ENCODE measurements at regions not wholly inside any gene's neighbourhood (a gene's known extent, or its start where the extent isn't known, plus 50 kb on each side); places are given as distances from the start of the nearest gene placed in this dataset.
"Not testable (repeated sequence)": the region's sequence is repeated elsewhere in the genome, so short reads cannot be mapped to it uniquely, and the experiment has no call there.

DNA sequence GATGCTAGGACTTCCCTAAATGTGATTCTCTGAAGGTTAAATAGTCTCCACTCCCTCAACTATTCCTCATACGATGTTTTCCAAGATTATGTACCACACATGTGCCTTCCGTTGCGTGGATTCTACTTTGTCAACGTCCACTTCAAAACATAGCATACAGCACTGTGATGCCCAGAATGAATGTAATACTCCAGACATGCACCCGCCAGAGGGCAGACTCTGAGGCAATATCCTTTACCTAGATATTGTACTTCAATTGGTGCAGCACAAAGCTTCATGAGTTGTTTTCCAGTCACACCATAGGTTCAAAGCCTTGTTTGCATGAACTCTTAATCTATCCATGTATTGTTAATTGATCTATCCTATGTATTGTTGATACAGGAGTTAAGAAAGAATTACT lies 201.0 kb upstream of the NABP1 start:
- DNase-seq = no peak

DNA sequence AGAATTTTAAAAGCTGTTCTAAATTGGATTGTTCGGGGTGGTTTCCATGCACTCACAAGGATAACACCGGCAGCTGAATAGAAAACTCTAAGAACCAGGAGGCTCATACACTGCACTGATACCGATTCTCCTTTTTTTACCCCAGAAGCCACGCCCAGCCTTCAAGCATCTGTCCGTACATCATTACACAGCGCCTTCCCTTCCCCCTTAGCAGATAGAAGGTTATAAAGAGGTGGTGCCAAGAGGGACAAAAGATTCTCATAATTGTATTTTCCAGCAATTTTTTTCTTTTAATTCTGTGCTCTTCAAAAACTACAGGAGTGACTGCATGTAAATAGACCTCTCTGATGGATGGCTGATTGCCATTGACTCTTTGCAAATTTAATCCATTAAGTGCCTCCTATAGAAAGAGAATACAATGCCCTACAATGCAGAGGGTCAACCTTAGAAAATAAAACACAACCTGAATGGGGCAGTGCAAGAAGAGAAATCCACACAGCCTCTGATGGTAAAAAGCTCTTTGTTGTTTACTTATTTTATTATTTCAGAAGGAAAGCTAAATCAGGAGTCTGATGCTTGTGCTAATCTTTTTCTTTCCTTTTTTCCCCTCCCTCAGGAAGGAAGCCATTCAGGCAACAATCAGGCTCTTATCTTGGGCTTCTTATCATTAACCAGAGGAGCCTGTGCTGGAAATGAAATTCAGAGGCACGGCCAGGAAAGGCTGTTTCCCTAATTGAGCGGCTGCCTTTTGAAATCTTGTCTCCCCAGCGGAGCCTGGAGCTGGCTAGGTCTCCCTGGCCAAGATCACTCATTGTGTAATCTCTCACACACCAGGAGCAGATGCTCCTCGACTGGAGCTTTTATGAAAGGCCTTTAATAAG lies 198.9 kb upstream of the NABP1 start:
- DNase-seq = peak; percentile 72

DNA sequence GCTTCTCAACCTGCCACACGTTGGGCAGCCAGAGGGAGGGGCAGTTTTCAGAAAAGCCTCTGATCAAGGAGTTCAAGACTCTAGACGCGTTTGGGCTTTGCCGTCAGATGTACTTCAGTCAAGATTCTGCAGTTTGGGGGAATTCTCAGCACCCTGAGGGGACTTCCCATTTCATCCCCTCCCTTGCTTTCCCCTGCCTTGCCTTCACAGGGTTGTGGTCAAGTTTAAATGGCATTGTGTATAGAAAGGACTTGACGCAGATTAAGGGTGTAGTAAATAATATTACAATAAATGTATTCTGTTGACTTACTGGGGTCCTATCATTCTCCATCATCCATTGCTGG lies 198.3 kb upstream of the NABP1 start:
- no peak for DNase-seq

DNA sequence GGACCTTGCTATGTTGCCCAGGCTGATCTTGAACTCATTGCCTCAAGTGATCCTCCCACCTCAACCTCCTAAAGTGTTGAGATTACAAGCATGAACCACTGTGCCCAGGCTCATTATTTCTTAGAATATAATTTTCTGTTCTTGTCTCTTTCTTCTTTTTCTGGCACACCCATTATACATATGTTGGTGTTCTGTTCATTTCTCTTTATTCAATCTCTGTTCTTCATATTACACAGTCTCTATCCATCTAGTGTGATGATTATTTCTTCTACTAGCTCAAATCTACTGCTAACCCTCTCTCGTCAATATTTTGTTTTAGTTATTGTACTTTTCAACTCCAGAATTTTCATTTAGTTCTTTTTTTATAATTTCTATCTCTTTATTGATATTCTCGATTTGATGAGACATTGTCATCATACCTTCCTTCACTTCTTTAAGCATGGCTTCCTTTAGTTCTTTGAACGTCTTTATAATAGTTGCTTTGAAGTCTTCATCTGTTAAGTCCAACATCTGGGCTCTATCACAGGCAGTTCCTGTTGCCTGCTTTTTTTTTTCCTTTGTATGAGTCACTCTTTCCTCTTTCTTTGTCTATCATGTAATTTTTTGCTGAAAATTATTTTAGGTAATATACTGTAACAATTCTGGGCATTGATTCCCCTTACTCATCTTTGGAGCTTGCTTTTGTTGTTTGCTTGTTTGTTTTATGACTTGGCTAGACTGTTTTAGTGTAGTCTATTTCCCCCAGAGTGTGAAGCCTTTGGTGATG lies 196.4 kb upstream of the NABP1 start:
- no peak for DNase-seq

DNA sequence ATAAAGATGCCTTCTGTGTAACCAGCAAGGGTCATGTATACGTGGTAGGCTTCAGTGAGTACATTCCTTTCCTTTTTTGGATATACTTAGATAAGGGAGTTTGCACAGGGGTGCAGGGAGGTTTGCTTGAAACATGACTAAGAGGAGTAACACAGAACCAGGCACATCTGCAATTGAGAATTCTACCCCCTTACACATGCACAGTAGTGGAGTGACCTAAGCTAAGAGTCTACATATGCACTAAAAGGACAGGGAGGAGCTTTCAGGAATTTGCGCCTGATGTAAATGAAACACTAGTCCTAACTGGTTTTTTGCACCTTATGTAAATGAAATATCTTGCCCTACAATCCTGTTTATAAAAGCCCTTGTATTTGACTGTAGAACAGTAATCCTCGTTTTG lies 194.8 kb upstream of the NABP1 start:
- DNase-seq = no peak

DNA sequence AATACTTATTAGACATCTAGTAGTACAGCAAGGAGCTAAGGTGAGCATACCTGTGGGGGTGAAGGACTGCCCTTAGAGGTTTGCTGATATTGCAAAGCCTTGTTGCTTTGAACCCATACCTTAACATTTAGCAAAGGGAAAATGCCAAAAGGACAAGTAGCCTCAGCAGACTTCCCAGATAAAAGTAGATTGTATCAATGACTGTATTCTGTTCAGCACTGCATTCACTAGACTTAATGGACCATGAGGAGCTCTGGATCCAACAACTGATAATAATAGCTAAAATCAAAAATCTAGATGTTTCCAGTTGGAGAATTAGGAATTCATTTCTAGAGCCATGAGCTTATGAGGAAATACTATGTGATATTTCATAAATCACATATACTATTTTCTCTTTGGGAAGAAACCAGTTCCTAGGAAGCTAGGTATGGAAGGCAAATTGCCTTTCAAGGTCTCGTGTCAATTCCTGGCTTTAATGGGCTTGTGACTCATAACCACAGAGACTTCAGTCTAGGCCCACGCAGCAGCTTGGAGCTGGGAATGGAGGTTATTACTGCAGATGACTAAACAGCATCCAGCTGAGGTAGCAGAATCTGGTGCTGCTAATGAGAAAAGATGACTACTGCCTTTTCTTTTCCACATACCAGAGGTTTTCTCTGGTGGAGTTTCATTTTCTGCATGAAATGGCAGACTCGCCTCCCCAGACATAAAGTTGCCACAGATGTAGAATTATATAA lies 191.2 kb upstream of the NABP1 start:
- no peak for DNase-seq

DNA sequence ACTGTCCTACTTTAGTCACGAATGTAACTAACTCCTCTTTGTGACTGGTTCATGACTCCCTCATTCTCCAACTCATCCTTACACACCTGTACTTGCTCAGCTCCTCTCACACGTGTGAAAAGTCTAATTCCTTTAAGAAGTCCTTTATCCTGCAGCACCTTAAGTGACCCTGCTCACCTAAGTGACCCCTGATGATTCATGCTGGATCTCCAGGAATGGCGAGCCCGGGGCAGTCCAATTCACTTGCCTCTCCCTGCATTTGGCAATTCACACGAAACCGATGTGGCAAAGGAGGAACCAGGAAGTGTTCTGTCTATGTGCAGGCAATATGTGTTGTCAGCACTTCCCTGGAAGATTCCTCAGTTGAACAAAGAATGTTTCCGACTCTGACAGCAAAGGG lies 189.8 kb upstream of the NABP1 start:
- no peak for DNase-seq

DNA sequence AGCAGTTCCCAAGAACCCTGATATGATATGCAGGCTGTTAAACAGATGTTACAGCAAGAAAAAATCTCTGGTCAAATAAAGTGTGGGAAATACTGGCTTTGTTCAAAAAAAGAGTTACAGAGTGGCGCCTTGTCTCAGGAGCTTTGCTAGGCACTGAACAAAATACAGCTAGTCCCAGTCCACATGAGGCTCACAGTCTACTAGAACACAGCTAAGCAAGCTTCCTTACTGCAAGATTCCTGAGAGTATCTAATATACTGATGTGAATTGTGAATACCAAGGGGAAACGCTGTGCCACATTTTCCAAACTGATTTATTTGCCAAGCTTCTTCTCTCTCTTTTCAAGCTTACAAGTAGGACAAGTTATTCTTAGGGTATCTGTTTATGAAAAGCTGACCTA lies 188.8 kb upstream of the NABP1 start:
- no peak for DNase-seq

DNA sequence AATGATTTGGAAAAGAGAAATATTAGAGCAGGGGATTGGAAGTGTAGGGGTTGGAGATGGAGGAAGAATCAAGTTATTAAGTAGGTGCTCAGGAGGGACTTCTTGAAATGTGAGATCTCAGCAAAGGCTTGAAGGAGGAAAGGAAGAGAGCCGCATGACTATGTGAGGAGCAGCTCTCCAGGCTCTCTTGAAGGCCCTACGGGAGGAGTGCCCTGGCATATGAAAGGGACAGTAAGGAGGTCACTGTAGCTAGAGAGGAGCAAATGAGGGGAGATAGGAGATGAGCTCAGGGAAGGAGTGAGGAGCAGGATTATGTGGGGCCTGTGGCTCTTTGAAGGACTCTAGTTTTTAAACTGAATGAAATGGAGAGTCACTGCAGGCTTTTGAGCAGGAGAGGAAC lies 181.1 kb upstream of the NABP1 start:
- DNase-seq = no peak

DNA sequence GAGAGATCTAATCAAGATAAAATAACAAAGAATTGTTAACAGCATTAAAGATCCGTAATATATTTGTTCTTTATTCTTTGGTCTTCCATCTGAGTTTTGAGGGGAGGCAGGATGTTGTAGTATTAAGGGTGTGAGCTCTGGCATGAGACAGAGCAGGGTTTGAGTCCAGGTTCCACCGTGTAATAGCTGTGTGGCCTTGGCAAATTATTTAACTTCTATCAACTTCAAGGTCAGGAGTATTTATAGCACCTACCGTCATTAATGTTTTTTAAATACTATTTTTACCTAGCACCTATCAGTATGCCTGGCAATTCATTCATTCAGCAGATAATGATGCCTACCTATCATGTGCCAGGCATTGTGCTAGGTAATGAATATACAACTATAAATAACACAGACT lies 180.1 kb upstream of the NABP1 start:
- DNase-seq = no peak

DNA sequence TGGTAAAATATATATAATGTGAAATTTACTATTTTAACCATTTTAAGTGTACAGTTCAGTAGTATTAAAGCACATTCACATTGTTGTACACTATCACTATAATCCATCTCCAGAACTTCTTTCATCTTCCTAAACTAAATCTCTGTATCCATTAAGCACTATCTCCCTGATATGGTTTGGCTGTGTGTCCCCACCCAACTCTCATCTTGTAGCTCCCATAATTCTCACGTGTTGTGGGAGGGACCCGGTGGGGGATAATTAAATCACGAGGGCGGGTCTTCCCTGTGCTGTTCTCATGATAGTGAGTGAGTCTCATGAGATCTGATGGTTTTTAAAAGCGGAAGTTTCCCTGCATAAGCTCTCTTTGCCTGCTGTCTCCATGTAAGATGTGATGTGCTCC lies 178.9 kb upstream of the NABP1 start:
- DNase-seq = no peak

DNA sequence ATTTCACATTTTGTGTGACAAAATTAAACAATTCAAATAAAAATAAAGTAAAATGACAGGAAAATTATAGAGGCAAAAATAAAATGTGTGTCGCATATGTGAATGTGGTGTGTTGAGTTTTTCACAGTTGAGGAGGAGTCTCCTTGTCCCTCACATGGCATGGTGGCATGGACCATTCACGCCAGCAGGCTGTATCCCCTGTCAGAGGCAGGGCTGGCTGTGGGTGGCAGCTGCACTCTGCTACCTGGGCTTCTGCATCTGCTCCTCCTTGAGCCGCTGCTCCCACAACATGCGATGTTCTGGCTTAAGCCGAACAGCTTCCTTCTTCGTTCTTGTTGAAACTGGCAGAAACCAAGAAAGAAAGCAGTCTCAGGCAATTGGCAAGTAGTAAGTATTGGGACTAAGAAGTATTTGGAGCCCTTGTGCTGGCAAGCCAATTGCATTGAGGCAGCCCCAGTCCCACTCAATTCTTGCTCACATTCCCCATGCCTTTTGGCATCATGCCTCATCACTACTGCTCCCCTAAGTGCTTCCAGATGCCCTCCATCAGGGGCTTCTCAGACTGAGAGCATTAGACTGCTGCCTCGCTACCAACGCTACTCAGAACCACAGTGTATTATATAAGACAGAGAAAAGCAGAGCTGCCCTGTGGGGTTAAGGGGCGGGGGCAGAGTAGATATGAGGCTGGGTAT lies 177.9 kb upstream of the NABP1 start:
- no peak for DNase-seq

DNA sequence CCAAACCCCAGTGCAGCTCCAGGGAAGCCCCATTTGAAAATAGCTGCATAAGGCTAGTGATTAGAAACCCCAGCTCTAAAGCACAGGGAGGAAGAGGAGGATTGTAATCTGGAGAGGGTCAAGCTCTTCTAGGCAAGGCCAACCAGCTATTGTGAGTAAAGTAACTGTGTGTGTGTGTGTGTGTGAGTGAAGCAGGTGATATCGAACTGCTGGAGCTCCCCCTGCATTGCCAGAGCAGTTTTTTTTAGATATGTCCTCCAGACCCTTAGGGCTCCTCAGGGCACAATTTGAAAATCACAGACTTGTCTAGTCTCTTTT lies 177.4 kb upstream of the NABP1 start:
- no peak for DNase-seq

DNA sequence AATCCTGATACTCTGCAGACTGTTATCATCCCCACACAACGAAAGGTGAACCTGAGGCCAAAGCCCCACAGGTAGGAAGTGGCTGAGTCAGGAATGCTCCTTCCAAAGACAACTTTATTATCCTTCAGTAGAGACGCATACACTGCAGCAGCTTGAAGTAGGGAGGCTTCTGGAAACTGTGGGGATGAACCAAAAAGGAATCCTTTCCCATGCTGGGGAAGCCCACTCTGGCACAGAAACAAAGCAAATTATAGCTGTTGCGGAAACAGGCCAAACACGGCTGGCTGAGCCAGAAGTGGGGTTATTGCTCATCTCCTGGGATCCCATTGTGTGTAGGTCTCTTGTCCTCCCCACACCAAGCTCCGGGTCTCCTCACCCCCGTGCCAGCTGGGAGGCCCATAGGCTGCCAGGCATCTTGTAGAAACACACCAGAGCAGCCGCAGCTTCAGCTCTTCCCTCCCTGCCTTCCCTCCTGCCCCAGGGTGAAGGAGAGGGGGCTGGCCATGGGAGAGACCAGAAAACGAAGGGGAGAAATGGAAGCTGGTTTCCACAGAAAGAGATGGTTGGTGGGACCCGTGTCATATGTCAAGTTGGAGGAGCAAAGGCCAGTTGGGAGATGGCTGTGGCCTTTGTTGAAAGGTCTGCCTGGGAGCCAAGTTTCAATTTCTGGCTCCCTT lies 176.9 kb upstream of the NABP1 start:
- DNase-seq = no peak

DNA sequence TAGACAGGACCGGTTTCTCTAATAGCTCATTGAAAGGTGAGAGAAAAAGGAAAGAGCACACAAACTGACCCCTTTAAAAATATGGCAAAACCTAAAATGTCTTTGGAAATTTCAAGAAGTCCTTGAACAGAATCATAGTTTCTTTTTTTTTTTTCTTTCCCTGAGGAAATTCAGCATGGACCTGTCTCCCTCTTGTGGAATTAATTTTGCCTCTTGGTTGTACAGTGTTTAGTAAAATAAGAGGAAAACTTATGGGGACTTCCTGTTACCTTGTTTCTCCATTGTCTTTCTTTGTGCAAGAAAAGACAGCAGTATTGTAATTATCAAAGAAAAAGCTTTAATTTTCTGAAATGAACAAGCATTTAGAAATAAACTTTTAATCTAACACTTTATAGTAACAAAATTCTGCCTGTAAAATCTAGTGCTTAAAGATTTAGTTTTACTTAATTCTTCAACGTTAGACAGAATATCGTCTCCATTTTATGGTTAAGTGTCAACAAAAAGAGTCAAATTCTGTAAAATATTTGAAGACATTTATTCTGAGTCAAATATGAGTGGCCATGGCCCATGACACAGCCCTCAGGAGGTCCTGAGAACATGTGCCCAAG lies 176.3 kb upstream of the NABP1 start:
- no peak for DNase-seq

DNA sequence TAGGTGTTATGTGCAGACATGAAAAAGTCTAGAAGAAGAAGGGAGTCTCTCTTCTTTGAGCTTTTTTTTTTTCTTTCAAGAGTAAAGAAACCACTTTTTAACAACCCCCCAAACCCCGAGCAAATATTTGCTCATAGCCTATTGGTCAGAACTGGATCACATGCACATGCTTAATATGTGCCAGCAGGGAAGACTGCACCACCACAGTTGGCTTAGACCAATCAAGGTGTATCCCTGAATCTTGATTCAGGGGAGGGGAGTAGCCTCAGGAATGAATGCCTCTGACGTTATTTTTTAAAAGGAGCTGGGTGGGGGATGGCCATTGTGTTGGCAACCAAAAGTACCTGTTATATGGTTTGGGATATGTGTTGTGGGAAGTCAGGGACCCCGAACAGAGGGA lies 171.4 kb upstream of the NABP1 start:
- DNase-seq = no peak

DNA sequence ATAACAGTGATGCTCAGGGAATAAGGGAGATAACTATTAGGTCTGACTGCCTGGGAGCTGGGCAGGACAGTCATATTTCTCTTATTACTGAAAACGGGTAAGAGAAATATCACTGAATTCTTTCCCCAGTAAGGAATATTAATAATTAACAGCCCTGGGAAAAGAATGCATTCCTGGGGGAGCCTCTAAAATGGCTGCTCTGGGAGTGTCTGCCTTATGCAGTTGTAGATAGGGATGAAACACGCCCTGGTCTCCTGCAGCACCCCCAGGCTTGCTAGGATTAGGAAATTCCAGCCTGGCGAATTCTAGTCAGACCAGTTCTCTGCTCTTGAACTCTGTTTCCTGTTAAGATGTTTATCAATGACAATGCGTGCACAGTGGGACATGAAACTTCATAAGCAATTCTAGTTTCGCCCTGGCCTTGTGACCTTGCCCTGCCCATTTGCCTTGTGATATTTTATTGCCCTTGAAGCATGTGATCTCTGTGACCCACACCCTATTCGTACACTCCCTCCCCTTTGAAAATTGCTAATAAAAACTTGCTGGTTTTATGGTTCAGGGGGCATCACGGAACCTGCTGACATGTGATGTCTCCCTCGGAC lies 170.6 kb upstream of the NABP1 start:
- not testable (repeated sequence) for DNase-seq

DNA sequence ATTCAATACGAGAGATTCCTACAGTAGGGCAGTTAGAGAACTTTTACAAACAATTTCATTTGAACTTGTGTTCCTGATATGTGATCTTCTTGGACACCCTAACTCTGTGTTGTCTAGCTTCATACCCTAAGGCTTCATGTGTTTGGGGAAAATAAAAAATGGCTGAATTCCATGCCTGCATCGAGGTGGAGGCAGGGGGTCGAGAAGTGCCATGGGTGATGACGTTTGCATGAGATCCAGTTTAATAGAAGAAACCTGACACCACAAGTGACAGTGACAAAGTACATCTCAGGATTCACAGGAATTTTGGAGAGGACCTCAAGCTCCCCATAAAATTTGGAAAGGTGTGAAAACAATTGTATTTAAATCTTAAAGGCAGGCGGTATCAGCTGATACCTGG lies 169.2 kb upstream of the NABP1 start:
- DNase-seq = no peak

DNA sequence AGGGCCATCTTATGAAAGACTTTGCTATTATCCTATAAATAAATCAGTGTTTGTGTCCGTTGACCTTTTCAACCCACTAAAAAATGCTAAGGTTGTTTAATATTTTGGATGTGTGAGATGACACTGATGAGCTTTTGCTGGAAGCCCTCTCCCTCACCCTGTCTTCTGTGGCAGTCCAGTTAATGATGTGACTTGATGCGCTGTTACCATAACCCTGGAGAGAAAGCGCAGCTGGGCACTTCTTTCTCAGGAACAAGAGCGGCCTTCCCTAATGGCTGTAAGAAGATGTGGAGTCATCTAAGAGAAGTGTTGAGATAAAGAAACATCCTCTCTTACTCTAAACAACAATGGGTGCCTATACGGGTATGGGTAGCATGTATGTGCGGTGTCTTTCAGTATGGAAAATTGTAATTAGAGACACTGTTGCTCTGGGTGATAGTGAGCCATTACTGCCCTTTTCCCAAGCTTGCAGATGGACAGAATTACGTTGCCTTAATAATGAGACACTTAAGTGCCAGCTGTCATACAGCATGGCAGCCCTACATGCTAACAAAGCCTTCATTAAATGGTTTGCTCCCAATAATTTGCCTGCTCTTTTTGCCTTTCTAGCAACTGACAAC lies 165.6 kb upstream of the NABP1 start:
- DNase-seq = peak; percentile 44

DNA sequence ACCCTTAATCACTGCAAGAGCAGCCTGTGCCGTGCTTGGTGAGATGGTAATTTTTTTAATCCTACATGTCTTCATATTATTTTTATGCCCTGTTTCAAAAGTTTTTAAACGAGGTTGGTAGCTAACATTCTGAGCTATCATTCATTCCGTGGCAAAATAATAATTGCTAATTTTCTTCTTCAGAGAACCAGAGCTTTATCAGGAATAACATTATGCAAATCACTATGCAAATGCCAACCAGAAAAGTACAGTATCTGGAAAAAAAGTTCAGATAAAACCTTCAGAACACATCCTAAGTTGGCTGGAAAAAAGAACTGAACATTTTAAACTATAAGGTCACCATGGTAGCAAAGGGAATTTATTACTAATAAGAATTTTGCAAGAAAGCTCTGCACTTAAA lies 165.1 kb upstream of the NABP1 start:
- DNase-seq = no peak

DNA sequence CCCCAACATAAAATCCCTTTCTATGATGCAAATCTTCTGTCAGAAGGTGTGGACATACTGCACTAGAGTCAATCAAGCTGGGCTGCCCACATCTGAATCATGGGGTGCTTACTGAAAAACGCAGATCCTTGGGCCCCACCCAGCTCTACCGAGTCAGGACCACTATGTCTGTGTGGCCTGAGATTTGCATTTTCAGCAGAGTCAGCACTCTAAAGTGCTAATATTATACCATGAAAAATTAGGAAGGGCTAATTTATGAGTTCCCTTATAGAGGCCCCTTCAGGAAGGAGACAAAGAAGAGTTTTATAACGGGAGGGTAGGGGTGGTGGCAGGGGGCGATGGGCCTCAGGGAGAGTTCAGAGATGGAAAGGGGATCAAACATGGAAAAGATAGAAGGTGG lies 163.3 kb upstream of the NABP1 start:
- DNase-seq = no peak

DNA sequence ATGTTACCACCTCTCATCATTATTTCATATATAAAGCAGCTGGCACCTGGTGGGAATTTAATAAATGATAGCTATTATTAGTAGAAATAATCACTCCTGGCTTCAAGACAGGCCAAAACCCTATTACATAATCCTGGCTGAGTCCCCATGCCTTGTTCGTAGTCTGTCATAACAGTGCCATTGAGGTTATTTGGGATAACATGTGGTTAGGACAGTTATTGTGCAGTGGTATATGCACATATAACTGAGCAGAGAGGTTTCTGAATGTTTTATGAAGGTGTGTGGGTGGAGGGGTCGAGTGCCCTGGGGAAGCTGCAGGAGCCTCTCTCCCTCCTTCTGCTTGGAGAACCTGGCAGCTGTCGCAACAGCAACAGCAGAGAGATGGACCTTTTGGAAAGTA lies 162.4 kb upstream of the NABP1 start:
- DNase-seq = no peak
